Smooth muscle cell (in vitro differentiated cells): ENCODE measurements at regions not wholly inside any gene's neighbourhood (a gene's known extent, or its start where the extent isn't known, plus 50 kb on each side); places are given as distances from the start of the nearest gene placed in this dataset.

Source experiments
- DNase-seq: peaks from one replicate; lab custom pipeline; 2025; ENCODE audit not compliant: unreplicated experiment; lab: John Stamatoyannopoulos, UW
- H2AFZ ChIP-seq: fragments of 200-600 bp; sonication (generic); 2 replicates; pipeline ENCODE4 v1.6.0; 2016; ENCODE audit warnings: antibody characterized with exemption, low read depth, mild to moderate bottlenecking
- H3F3A ChIP-seq: fragments of 200-600 bp; sonication (generic); 2 replicates; pipeline ENCODE4 v1.6.0; 2017; ENCODE audit warnings: antibody characterized with exemption, low read depth
- H3K27ac ChIP-seq: fragments of 200-600 bp; sonication (generic); 2 replicates; pipeline ENCODE4 v1.5.1; 2016; ENCODE audit warnings: low read depth, mild to moderate bottlenecking
- H3K27me3 ChIP-seq: fragments of 200-600 bp; sonication (generic); 2 replicates; pipeline ENCODE4 v1.6.1; 2016; ENCODE audit warnings: low read depth, mild to moderate bottlenecking
- H3K36me3 ChIP-seq: fragments of 200-600 bp; sonication (generic); 2 replicates; pipeline ENCODE4 v1.5.1; 2016; ENCODE audit warnings: low read depth
- H3K4me1 ChIP-seq: fragments of 200-600 bp; sonication (generic); 2 replicates; pipeline ENCODE4 v1.5.1; 2016; ENCODE audit warnings: low read depth
- H3K4me2 ChIP-seq: fragments of 200-600 bp; sonication (generic); 2 replicates; pipeline ENCODE4 v1.6.0; 2016; ENCODE audit warnings: mild to moderate bottlenecking
- H3K4me3 ChIP-seq: fragments of 200-600 bp; sonication (generic); 2 replicates; pipeline ENCODE4 v1.5.1; 2016; ENCODE audit warnings: mild to moderate bottlenecking
- H3K79me2 ChIP-seq: fragments of 200-600 bp; sonication (generic); 2 replicates; pipeline ENCODE4 v1.6.0; 2016; ENCODE audit warnings: low read depth, mild to moderate bottlenecking
- H3K9ac ChIP-seq: fragments of 200-600 bp; sonication (generic); 2 replicates; pipeline ENCODE4 v1.6.0; 2016; ENCODE audit warnings: low read depth
- H3K9me3 ChIP-seq: fragments of 200-600 bp; sonication (generic); replicated peaks from 2 replicates; pipeline ENCODE4 v1.5.1; 2016; ENCODE audit warnings: low read depth
- H4K20me1 ChIP-seq: fragments of 200-600 bp; sonication (generic); 2 replicates; pipeline ENCODE4 v1.6.0; 2016; ENCODE audit warnings: low read depth
- CTCF ChIP-seq: fragments of 200-600 bp; sonication (generic); IDR thresholded peaks from 2 replicates; pipeline ENCODE4 v1.5.1; 2017; ENCODE audit warnings: borderline replicate concordance, mild to moderate bottlenecking, antibody characterized with exemption; ENCODE audit not compliant: insufficient read depth, poor library complexity, severe bottlenecking
- WGBS: methylation state at CpG from one replicate; pipeline ENCODE4 v1.1.7; 2016; ENCODE audit warnings: low lambda C conversion rate; 5-methylcytosine and 5-hydroxymethylcytosine counted together

DNA sequence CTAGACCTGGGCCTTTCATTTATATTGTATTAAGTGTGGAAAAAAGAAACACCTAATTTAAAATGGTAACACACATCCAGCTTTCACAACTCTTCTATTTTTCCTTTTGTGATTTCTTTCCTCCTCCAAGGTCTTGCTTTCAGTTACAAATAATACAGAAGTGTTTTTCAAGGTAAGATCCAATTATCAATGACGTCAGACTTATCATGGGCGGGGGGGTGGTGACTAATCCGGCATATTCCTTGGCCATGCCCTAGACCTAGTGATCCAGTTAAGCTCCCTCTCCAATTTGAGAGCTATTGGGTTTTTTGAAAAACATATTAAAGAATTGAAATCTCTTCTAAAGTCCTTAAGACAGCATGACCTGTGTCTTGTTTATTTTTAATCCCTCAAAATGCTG is 669.9 kb upstream of the NR5A2 start:
- no peak overlapping the region for H3K4me3 ChIP-seq
- DNase-seq = no peak
- H3F3A ChIP-seq = no peaks in the 10 kb centered on the region
- no peak overlapping the region for H3K9ac ChIP-seq
- no peaks in the 10 kb centered on the region for H3K27me3 ChIP-seq
- no peak for TF ChIP-seq CTCF
- no peaks in the 10 kb centered on the region for H4K20me1 ChIP-seq
- no peaks in the 10 kb centered on the region for H3K36me3 ChIP-seq
- no peaks in the 10 kb centered on the region for H3K79me2 ChIP-seq
- WGBS = 90% methylated on average over 3 of the region's 3 CpGs
- no peak overlapping the region for H2AFZ ChIP-seq
- H3K27ac ChIP-seq = no peak overlapping the region
- no peaks in the 10 kb centered on the region for H3K9me3 ChIP-seq
- H3K4me2 ChIP-seq = no peak overlapping the region
- no peaks in the 10 kb centered on the region for H3K4me1 ChIP-seq

DNA sequence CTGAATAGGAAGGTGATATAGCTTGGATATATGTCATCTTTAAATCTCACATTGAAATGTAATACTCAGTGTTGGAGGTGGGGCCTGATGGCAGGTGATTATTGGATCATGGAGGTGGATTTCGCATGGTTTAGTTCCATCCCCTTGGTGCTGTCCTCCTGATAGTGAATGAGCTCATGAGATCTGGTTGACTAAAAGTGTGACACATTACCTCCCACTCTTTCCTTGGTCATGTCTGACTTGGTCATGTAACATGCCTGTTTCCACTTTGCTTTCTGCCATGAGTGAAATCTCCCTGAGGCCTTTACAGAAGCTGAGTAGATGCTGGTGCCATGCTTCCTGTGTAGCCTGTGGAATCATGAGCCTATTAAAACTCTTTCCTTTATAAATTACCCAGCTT is 664.5 kb upstream of the NR5A2 start:
- no peaks in the 10 kb centered on the region for H3K9me3 ChIP-seq
- H3K27me3 ChIP-seq = no peaks in the 10 kb centered on the region
- no peak overlapping the region for H2AFZ ChIP-seq
- DNase-seq = no peak
- no peak overlapping the region for H3K4me2 ChIP-seq
- H3K27ac ChIP-seq = no peak overlapping the region
- H3K4me1 ChIP-seq = no peaks in the 10 kb centered on the region
- WGBS = 91% methylated on average over 1 of the region's 1 CpG
- no peak for TF ChIP-seq CTCF
- no peak overlapping the region for H3K9ac ChIP-seq
- H4K20me1 ChIP-seq = no peaks in the 10 kb centered on the region
- no peaks in the 10 kb centered on the region for H3K36me3 ChIP-seq
- no peaks in the 10 kb centered on the region for H3K79me2 ChIP-seq
- no peak overlapping the region for H3K4me3 ChIP-seq
- H3F3A ChIP-seq = no peaks in the 10 kb centered on the region

GRCh38 chr1:199373139-199373538 is 654.4 kb upstream of the NR5A2 start:
- Histone ChIP-seq H3F3A (no peaks in the 10 kb centered on the region), H3K27me3 (no peaks in the 10 kb centered on the region), H4K20me1 (no peaks in the 10 kb centered on the region), H3K4me2 (no peak overlapping the region), H2AFZ (no peak overlapping the region), H3K27ac (no peak overlapping the region), H3K36me3 (no peaks in the 10 kb centered on the region), H3K4me1 (no peaks in the 10 kb centered on the region), H3K9me3 (no peaks in the 10 kb centered on the region), H3K9ac (no peak overlapping the region), H3K79me2 (no peaks in the 10 kb centered on the region), H3K4me3 (no peak overlapping the region)
- 89% methylated on average over 2 of the region's 2 CpGs for WGBS
- TF ChIP-seq CTCF = no peak
- no peak for DNase-seq

DNA sequence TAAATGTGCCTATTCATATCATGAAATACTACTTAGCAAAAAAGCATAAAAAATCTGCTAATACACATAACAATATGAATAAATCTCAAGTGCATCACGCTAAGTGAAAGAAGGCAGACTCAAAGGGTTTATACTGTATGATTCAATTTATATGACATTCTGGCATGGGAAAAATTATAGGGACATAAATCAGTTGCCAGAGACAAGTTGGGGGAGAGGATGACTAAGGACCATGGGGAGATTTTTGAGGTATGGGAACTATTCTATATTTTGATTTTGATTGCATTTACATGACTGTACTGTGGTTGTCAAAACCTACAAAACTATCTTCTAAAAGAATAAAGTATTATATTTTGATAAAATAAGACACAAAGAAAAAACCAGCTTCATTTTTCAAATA is 650.3 kb upstream of the NR5A2 start:
- no peak for DNase-seq
- no peaks in the 10 kb centered on the region for H3F3A ChIP-seq
- no peaks in the 10 kb centered on the region for H4K20me1 ChIP-seq
- no peak overlapping the region for H3K4me3 ChIP-seq
- WGBS = 97% methylated on average over 1 of the region's 1 CpG
- no peak overlapping the region for H3K9ac ChIP-seq
- no peaks in the 10 kb centered on the region for H3K36me3 ChIP-seq
- no peaks in the 10 kb centered on the region for H3K4me1 ChIP-seq
- no peaks in the 10 kb centered on the region for H3K27me3 ChIP-seq
- no peak overlapping the region for H3K4me2 ChIP-seq
- no peak overlapping the region for H3K27ac ChIP-seq
- TF ChIP-seq CTCF = no peak
- H3K79me2 ChIP-seq = no peaks in the 10 kb centered on the region
- no peak overlapping the region for H2AFZ ChIP-seq
- no peaks in the 10 kb centered on the region for H3K9me3 ChIP-seq
